HCT116 (cell line): ENCODE measurements at regions not wholly inside any gene's neighbourhood (a gene's known extent, or its start where the extent isn't known, plus 50 kb on each side); places are given as distances from the start of the nearest gene placed in this dataset.

Source experiments
- CEBPB ChIP-seq: IDR thresholded peaks from 2 replicates; pipeline ENCODE4 v1.6.1; 2012; ENCODE audit warnings: low read depth
- EGR1 ChIP-seq: IDR thresholded peaks from 2 replicates; pipeline ENCODE4 v1.6.1; 2012; ENCODE audit warnings: low read depth
- EZH2phosphoT487 ChIP-seq: fragments of 200-600 bp; IDR thresholded peaks from 2 replicates; pipeline ENCODE4 v1.6.1; 2018; ENCODE audit warnings: antibody characterized with exemption, borderline replicate concordance
- POLR2A ChIP-seq: IDR thresholded peaks from 2 replicates; pipeline ENCODE4 v1.7.0; 2011; ENCODE audit warnings: borderline replicate concordance; ENCODE audit not compliant: insufficient read depth, insufficient read length; ENCODE audit errors: extremely low read depth
- POLR2AphosphoS5 ChIP-seq: IDR thresholded peaks from 2 replicates; pipeline ENCODE4 v1.6.1; 2011; ENCODE audit warnings: mild to moderate bottlenecking, low read depth, low read length, moderate library complexity
- SIN3A ChIP-seq: IDR thresholded peaks from 2 replicates; pipeline ENCODE4 v1.6.1; 2012; ENCODE audit warnings: low read depth
- SP1 ChIP-seq: IDR thresholded peaks from 2 replicates; pipeline ENCODE4 v1.6.1; 2012; ENCODE audit warnings: low read depth
- YY1 ChIP-seq: IDR thresholded peaks from 2 replicates; pipeline ENCODE4 v1.6.1; 2011; ENCODE audit warnings: low read length, low read depth, moderate library complexity, mild to moderate bottlenecking; ENCODE audit not compliant: insufficient replicate concordance; ENCODE audit errors: extremely low read depth
- ZFX ChIP-seq: fragments of 450-650 bp; IDR thresholded peaks from 2 replicates; pipeline ENCODE4 v1.6.1; 2017
- TF ChIP-seq, protein P1 (sequence below), 3 experiments: fragments of 200-600 bp in 1 of 3; sonication (generic) in 1 of 3; IDR thresholded peaks in 2 of 3; conservative IDR thresholded peaks in 1 of 3; 2 replicates each; pipeline ENCODE4 v1.5.1; 2012 to 2017; ENCODE audit warnings: low read depth in 2 of 3, low read length in 2 of 3, antibody characterized with exemption in 1 of 3, borderline replicate concordance in 1 of 3, control low read depth in 1 of 3, mild to moderate bottlenecking in 1 of 3, mixed read lengths in 1 of 3, mixed run types in 1 of 3, moderate library complexity in 1 of 3; ENCODE audit not compliant: insufficient read depth in 1 of 3

DNA sequence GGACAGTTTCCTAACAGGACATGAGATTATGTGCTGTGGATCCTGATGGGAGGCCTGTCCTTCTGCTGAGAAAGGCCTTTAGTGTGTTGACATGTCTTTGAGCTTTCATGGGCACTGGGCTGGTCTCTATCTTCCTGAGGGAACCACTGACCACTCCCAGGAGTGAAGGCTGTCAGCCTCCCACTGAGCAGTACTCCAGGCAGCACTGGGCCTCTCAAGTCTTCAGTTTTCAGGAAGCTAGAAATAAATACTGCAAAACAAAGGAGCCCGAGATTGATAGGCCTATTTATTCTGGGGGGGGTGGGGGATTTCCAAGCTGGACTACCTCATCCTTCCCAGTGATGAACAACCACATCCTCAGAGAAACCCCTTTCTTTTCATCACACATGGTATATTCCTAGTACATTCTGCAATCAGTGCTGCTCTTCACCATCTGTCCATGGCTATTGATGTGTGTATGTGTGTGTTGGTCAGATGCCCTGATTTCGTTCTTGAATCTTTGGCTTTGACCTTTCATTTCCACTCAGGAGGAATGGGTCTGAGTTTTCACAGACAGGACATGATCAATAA is 180.9 kb upstream of the SPTLC3 start:
- TF ChIP-seq, protein P1, sequence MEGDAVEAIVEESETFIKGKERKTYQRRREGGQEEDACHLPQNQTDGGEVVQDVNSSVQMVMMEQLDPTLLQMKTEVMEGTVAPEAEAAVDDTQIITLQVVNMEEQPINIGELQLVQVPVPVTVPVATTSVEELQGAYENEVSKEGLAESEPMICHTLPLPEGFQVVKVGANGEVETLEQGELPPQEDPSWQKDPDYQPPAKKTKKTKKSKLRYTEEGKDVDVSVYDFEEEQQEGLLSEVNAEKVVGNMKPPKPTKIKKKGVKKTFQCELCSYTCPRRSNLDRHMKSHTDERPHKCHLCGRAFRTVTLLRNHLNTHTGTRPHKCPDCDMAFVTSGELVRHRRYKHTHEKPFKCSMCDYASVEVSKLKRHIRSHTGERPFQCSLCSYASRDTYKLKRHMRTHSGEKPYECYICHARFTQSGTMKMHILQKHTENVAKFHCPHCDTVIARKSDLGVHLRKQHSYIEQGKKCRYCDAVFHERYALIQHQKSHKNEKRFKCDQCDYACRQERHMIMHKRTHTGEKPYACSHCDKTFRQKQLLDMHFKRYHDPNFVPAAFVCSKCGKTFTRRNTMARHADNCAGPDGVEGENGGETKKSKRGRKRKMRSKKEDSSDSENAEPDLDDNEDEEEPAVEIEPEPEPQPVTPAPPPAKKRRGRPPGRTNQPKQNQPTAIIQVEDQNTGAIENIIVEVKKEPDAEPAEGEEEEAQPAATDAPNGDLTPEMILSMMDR (IDR thresholded peaks at IDR 0.05 in 2 of 3, conservative IDR thresholded peaks at IDR 0.05 in 1 of 3; ENCODE audit: borderline replicate concordance in 1 of 3, insufficient read depth in 1 of 3, low read depth in 2 of 3, low read length in 2 of 3) = no peak
- TF ChIP-seq YY1 = no peak
- TF ChIP-seq CEBPB = no peak
- no peak for TF ChIP-seq EZH2phosphoT487
- no peak for TF ChIP-seq POLR2A
- no peak for TF ChIP-seq SIN3A
- no peak for TF ChIP-seq EGR1
- TF ChIP-seq SP1 = no peak
- no peak for TF ChIP-seq POLR2AphosphoS5
- TF ChIP-seq ZFX = no peak
